ENCODE measurements at regions not wholly inside any gene's neighbourhood (a gene's known extent, or its start where the extent isn't known, plus 50 kb on each side); places are given as distances from the start of the nearest gene placed in this dataset.
"Not testable (repeated sequence)": the region's sequence is repeated elsewhere in the genome, so short reads cannot be mapped to it uniquely, and the experiment has no call there.

DNA sequence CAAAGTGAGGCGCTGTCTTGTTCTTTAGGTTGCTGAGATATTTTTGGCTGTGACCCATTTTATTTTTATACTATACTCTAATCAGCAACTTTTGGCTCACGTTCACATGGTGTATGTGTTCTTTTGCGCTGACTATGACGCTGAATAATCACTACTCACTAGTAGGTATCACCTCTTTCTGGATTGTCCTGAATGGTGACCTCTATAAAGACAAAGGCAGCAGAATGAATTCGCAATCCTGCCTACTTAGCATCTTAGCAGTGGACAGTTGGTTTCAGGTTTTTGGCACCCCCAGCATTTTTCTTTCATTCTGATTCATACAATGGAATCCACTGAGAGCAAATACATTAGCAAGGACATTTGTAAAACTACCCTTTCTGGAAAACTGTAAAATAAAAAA is 351.3 kb downstream of the JRKL start:
- Mint-ChIP-seq H3K4me3 (no peak overlapping the region), H3K27me3 (no peaks in the 10 kb centered on the region), H3K27ac (no peak overlapping the region), H3K9me3 (no peaks in the 10 kb centered on the region), H3K4me1 (ENCODE audit: low read depth) (no peaks in the 10 kb centered on the region), H3K36me3 (ENCODE audit: low read depth) (no peaks in the 10 kb centered on the region)

GRCh38 chr11:96744697-96745096 is 354.9 kb downstream of the JRKL start:
- no peaks in the 10 kb centered on the region for H3K27me3 Mint-ChIP-seq
- no peaks in the 10 kb centered on the region for H3K36me3 Mint-ChIP-seq (ENCODE audit: low read depth)

GRCh38 chr11:96748639-96749370 is 359.0 kb downstream of the JRKL start:
- Mint-ChIP-seq H3K27me3 (no peaks in the 10 kb centered on the region), H3K4me3 (no peak overlapping the region)

More at GRCh38 chr11:96744697-96745096, 354.9 kb downstream of the JRKL start:
- Mint-ChIP-seq H3K4me3 (no peak overlapping the region), H3K4me1 (ENCODE audit: low read depth) (no peaks in the 10 kb centered on the region), H3K27ac (no peak overlapping the region), H3K9me3 (no peaks in the 10 kb centered on the region)

GRCh38 chr11:96751807-96752206 is 362.0 kb downstream of the JRKL start:
- H3K36me3 Mint-ChIP-seq (ENCODE audit: low read depth); H3K27me3 Mint-ChIP-seq; H3K9me3 Mint-ChIP-seq; H3K4me3 Mint-ChIP-seq; H3K27ac Mint-ChIP-seq; H3K4me1 Mint-ChIP-seq (ENCODE audit: low read depth): not testable (repeated sequence)

More at GRCh38 chr11:96748639-96749370, 359.0 kb downstream of the JRKL start:
- Mint-ChIP-seq H3K36me3 (ENCODE audit: low read depth) (no peaks in the 10 kb centered on the region), H3K9me3 (no peaks in the 10 kb centered on the region), H3K4me1 (ENCODE audit: low read depth) (no peaks in the 10 kb centered on the region), H3K27ac (no peak overlapping the region)

- H3K9me3 Mint-ChIP-seq: no peaks in the 10 kb centered on the region
- H3K4me1 Mint-ChIP-seq (ENCODE audit: low read depth): no peaks in the 10 kb centered on the region
- H3K27me3 Mint-ChIP-seq: no peaks in the 10 kb centered on the region
- no peak overlapping the region for H3K4me3 Mint-ChIP-seq
- no peak overlapping the region for H3K27ac Mint-ChIP-seq
- no peaks in the 10 kb centered on the region for H3K36me3 Mint-ChIP-seq (ENCODE audit: low read depth)
Measured at GRCh38 chr11:96752221-96752620, 362.4 kb downstream of the JRKL start.

DNA sequence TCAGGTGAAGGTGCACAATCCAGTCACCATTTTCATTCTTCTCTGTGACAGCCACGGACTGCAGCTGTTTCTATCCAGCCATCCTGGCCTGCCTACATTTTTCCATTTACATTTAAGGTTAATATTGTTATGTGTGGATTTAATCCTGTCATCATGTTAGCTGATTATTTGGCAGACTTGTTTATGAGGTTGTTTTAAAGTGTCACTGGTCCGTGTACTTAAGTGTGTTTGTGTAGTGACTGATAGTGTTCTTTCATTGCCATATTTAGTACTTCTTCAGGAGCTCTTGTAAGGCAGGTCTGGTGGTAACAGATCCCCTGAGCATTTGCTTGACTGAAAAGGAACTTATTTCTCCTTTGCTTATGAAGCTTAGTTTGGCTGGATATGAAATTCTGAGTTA is 364.2 kb downstream of the JRKL start:
- Mint-ChIP-seq H3K36me3 (ENCODE audit: low read depth) (no peaks in the 10 kb centered on the region), H3K4me1 (ENCODE audit: low read depth) (no peaks in the 10 kb centered on the region), H3K4me3 (no peak overlapping the region), H3K9me3 (no peaks in the 10 kb centered on the region), H3K27ac (no peak overlapping the region), H3K27me3 (no peaks in the 10 kb centered on the region)

GRCh38 chr11:96755209-96755608 is 365.4 kb downstream of the JRKL start:
- Mint-ChIP-seq H3K27me3 (no peaks in the 10 kb centered on the region), H3K27ac (no peak overlapping the region), H3K36me3 (ENCODE audit: low read depth) (no peaks in the 10 kb centered on the region), H3K4me3 (no peak overlapping the region), H3K9me3 (no peaks in the 10 kb centered on the region), H3K4me1 (ENCODE audit: low read depth) (no peaks in the 10 kb centered on the region)

DNA sequence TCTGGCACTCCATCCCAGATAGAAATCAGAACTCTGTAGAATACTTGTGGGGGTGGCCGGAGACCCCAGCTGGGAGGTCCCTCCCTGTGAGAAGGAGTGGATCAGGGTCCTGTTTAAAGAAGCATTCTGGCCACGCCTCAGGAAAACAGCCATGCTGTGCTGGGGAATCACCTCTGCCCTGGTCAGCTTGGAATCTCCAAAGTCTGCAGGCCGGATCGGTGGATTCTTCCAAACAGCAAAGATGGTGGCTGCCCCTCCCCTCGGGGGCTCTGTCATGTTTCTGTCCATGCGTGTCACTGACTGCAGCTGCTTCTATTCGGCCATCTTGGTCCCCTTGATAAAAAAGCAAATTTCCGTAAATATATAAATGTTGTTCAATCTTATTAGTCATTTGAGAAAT is 365.9 kb downstream of the JRKL start:
- Mint-ChIP-seq H3K4me1 (ENCODE audit: low read depth) (no peaks in the 10 kb centered on the region), H3K4me3 (no peak overlapping the region), H3K27me3 (no peaks in the 10 kb centered on the region), H3K9me3 (no peaks in the 10 kb centered on the region), H3K36me3 (ENCODE audit: low read depth) (no peaks in the 10 kb centered on the region), H3K27ac (no peak overlapping the region)

GRCh38 chr11:96758957-96759356 is 369.1 kb downstream of the JRKL start:
- no peaks in the 10 kb centered on the region for H3K27me3 Mint-ChIP-seq
- no peak overlapping the region for H3K4me3 Mint-ChIP-seq
- H3K36me3 Mint-ChIP-seq (ENCODE audit: low read depth): no peaks in the 10 kb centered on the region
- no peak overlapping the region for H3K27ac Mint-ChIP-seq
- no peaks in the 10 kb centered on the region for H3K9me3 Mint-ChIP-seq
- H3K4me1 Mint-ChIP-seq (ENCODE audit: low read depth): no peaks in the 10 kb centered on the region

DNA sequence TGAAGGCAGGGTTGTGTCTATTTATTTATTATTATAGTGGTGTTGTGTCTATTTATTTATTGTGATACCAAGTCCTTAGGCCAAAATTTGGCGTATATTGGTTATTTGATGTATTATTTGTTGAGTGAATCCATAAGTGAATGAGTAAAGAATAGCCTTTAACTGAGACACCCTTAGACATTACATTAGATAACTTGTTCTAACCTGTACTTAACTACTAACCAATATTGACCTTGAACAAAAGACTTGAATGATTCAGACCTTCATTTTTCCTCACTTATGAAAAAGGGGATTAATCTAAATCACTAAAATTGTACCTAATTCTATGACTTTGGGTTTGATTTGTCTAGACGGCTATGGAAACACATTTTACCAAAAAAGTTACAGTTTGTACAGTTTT is 370.5 kb downstream of the JRKL start:
- no peaks in the 10 kb centered on the region for H3K36me3 Mint-ChIP-seq (ENCODE audit: low read depth)
- H3K27me3 Mint-ChIP-seq: no peaks in the 10 kb centered on the region
- H3K4me3 Mint-ChIP-seq: no peak overlapping the region
- H3K27ac Mint-ChIP-seq: no peak overlapping the region
- peaks cover 3% of the 10 kb centered on the region for H3K9me3 Mint-ChIP-seq
- no peaks in the 10 kb centered on the region for H3K4me1 Mint-ChIP-seq (ENCODE audit: low read depth)

GRCh38 chr11:96760815-96761214 is 371.0 kb downstream of the JRKL start:
- H3K9me3 Mint-ChIP-seq: peaks cover 3% of the 10 kb centered on the region
- no peaks in the 10 kb centered on the region for H3K4me1 Mint-ChIP-seq (ENCODE audit: low read depth)
- no peak overlapping the region for H3K27ac Mint-ChIP-seq
- no peaks in the 10 kb centered on the region for H3K27me3 Mint-ChIP-seq
- H3K36me3 Mint-ChIP-seq (ENCODE audit: low read depth): no peaks in the 10 kb centered on the region
- H3K4me3 Mint-ChIP-seq: no peak overlapping the region

- Mint-ChIP-seq H3K9me3 (peaks cover 3% of the 10 kb centered on the region), H3K27ac (no peak overlapping the region), H3K4me1 (ENCODE audit: low read depth) (no peaks in the 10 kb centered on the region), H3K4me3 (no peak overlapping the region), H3K27me3 (no peaks in the 10 kb centered on the region), H3K36me3 (ENCODE audit: low read depth) (no peaks in the 10 kb centered on the region)
Measured at GRCh38 chr11:96761451-96761850, 371.6 kb downstream of the JRKL start.

- Mint-ChIP-seq H3K27me3 (no peaks in the 10 kb centered on the region), H3K36me3 (ENCODE audit: low read depth) (no peaks in the 10 kb centered on the region), H3K4me3 (no peak overlapping the region), H3K4me1 (ENCODE audit: low read depth) (no peaks in the 10 kb centered on the region), H3K27ac (no peak overlapping the region), H3K9me3 (peaks cover 3% of the 10 kb centered on the region)
Measured at GRCh38 chr11:96763244-96763643, 373.4 kb downstream of the JRKL start.

DNA sequence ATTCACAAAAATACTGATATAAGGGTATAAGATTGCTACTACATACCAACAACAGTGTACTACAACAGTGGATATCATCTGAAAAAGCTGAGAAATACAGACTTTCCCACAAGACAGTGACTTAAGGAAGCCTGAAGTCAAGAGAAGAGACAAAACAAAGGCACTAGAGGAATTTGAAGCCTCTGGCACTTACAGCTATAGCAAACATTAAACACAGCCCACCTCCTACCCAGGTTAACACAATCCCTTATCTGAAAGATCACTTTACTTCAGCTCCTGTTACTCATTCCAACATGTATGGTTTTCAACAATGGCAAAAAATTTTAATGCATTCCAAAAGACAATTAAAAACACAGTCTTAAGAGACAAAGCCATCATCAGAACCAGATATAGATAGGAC is 388.5 kb downstream of the JRKL start:
- Mint-ChIP-seq H3K9me3 (no peaks in the 10 kb centered on the region), H3K4me1 (ENCODE audit: low read depth) (no peaks in the 10 kb centered on the region), H3K36me3 (ENCODE audit: low read depth) (no peaks in the 10 kb centered on the region)

GRCh38 chr11:96779030-96779429 is 389.2 kb downstream of the JRKL start:
- Mint-ChIP-seq H3K27me3 (no peaks in the 10 kb centered on the region), H3K36me3 (ENCODE audit: low read depth) (no peaks in the 10 kb centered on the region), H3K4me3 (no peak overlapping the region), H3K27ac (no peak overlapping the region), H3K4me1 (ENCODE audit: low read depth) (no peaks in the 10 kb centered on the region), H3K9me3 (no peaks in the 10 kb centered on the region)

More for the DNA sequence above, 388.5 kb downstream of the JRKL start:
- H3K27me3 Mint-ChIP-seq: no peaks in the 10 kb centered on the region
- H3K27ac Mint-ChIP-seq: no peak overlapping the region
- H3K4me3 Mint-ChIP-seq: no peak overlapping the region

- H3K4me3 Mint-ChIP-seq: no peak overlapping the region
- H3K36me3 Mint-ChIP-seq (ENCODE audit: low read depth): no peaks in the 10 kb centered on the region
- H3K27ac Mint-ChIP-seq: no peak overlapping the region
- H3K27me3 Mint-ChIP-seq: no peaks in the 10 kb centered on the region
- H3K4me1 Mint-ChIP-seq (ENCODE audit: low read depth): no peaks in the 10 kb centered on the region
- H3K9me3 Mint-ChIP-seq: no peaks in the 10 kb centered on the region
Measured at GRCh38 chr11:96781082-96781481, 391.3 kb downstream of the JRKL start.
